Suprapubic skin (tissue), 4 donors: ENCODE measurements at regions not wholly inside any gene's neighbourhood (a gene's known extent, or its start where the extent isn't known, plus 50 kb on each side); places are given as distances from the start of the nearest gene placed in this dataset.

Experiments used
- DNase-seq, 2 donors: peaks; one replicate each; pipeline ENCODE4 v3.0.0-alpha.2; 2019; ENCODE audit warnings: low spot score in 2 of 2
- H3K27ac ChIP-seq: fragments of 200-600 bp; sonication (generic); one replicate; pipeline ENCODE4 v1.5.1; 2019
- H3K27me3 ChIP-seq: fragments of 200-600 bp; sonication (generic); one replicate; pipeline ENCODE4 v1.5.1; 2019
- H3K36me3 ChIP-seq: fragments of 200-600 bp; sonication (generic); one replicate; pipeline ENCODE4 v1.5.1; 2019
- H3K4me1 ChIP-seq: fragments of 200-600 bp; sonication (generic); one replicate; pipeline ENCODE4 v1.5.1; 2019
- H3K4me3 ChIP-seq: fragments of 200-600 bp; sonication (generic); one replicate; pipeline ENCODE4 v1.5.1; 2019; ENCODE audit warnings: mild to moderate bottlenecking
- H3K9me3 ChIP-seq: fragments of 200-600 bp; sonication (generic); one replicate; pipeline ENCODE4 v1.5.1; 2019
- CTCF ChIP-seq, 2 donors: fragments of 200-600 bp in 1 of 2; fragments of 450-650 bp in 1 of 2; sonication (generic) in 1 of 2; IDR thresholded peaks; one replicate each; pipeline ENCODE4 v1.5.1; 2016 to 2019; ENCODE audit warnings: antibody characterized with exemption in 2 of 2, mild to moderate bottlenecking in 1 of 2, moderate library complexity in 1 of 2
- EP300 ChIP-seq: sonication (generic); formaldehyde crosslinking; IDR thresholded peaks from one replicate; pipeline ENCODE4 v1.6.1; 2017; ENCODE audit warnings: antibody characterized with exemption
- POLR2A ChIP-seq, 2 donors: fragments of 450-650 bp; IDR thresholded peaks; one replicate each; pipeline ENCODE4 v1.6.1; 2017; ENCODE audit warnings: antibody characterized with exemption in 2 of 2, mild to moderate bottlenecking in 2 of 2, moderate library complexity in 2 of 2
- POLR2AphosphoS5 ChIP-seq, 3 donors: sonication (generic); formaldehyde crosslinking; IDR thresholded peaks; one replicate each; pipeline ENCODE4 v1.6.1; 2017; ENCODE audit warnings: antibody characterized with exemption in 3 of 3
- WGBS: methylation state at CpG from one replicate; pipeline ENCODE4 v1.1.5; 2018; 5-methylcytosine and 5-hydroxymethylcytosine counted together

GRCh38 chr5:87746891-87747377 lies 334.2 kb upstream of the CCNH start:
- WGBS = 74% methylated on average over 2 of the region's 2 CpGs
- Histone ChIP-seq H3K36me3 (no peaks in the 10 kb centered on the region), H3K9me3 (no peaks in the 10 kb centered on the region), H3K4me3 (no peak overlapping the region), H3K27ac (no peak overlapping the region), H3K27me3 (no peaks in the 10 kb centered on the region), H3K4me1 (no peaks in the 10 kb centered on the region)
- no peak for TF ChIP-seq EP300
- no peak for TF ChIP-seq POLR2A (IDR thresholded peaks at IDR 0.05)
- TF ChIP-seq POLR2AphosphoS5 (IDR thresholded peaks at IDR 0.05) = no peak
- no peak for TF ChIP-seq CTCF (IDR thresholded peaks at IDR 0.05)
- no peak for DNase-seq

GRCh38 chr5:87746341-87746740 lies 333.6 kb upstream of the CCNH start:
- TF ChIP-seq POLR2AphosphoS5 (IDR thresholded peaks at IDR 0.05) = no peak
- no peak for TF ChIP-seq CTCF (IDR thresholded peaks at IDR 0.05)
- TF ChIP-seq POLR2A (IDR thresholded peaks at IDR 0.05) = no peak
- no peak for TF ChIP-seq EP300
- Histone ChIP-seq H3K27ac (no peak overlapping the region), H3K9me3 (no peaks in the 10 kb centered on the region), H3K4me1 (no peaks in the 10 kb centered on the region), H3K27me3 (no peaks in the 10 kb centered on the region), H3K4me3 (no peak overlapping the region), H3K36me3 (no peaks in the 10 kb centered on the region)
- DNase-seq = no peak

- H3K4me1 ChIP-seq = no peaks in the 10 kb centered on the region
- no peak overlapping the region for H3K4me3 ChIP-seq
- H3K27ac ChIP-seq = no peak overlapping the region
- H3K36me3 ChIP-seq = no peaks in the 10 kb centered on the region
- TF ChIP-seq POLR2A (IDR thresholded peaks at IDR 0.05) = no peak
- no peak for TF ChIP-seq EP300
- no peak for TF ChIP-seq POLR2AphosphoS5 (IDR thresholded peaks at IDR 0.05)
- no peak for TF ChIP-seq CTCF (IDR thresholded peaks at IDR 0.05)
- no peak for DNase-seq
- H3K9me3 ChIP-seq = no peaks in the 10 kb centered on the region
- WGBS = 8% methylated on average over 2 of the region's 2 CpGs
- H3K27me3 ChIP-seq = no peaks in the 10 kb centered on the region
These were observed 329.2 kb upstream of the CCNH start for GRCh38 chr5:87741881-87742280.

GRCh38 chr5:87735923-87736322 lies 323.2 kb upstream of the CCNH start:
- Histone ChIP-seq H3K4me1 (no peaks in the 10 kb centered on the region), H3K9me3 (no peaks in the 10 kb centered on the region), H3K36me3 (no peaks in the 10 kb centered on the region), H3K27ac (no peak overlapping the region), H3K27me3 (no peaks in the 10 kb centered on the region), H3K4me3 (no peak overlapping the region)
- TF ChIP-seq POLR2AphosphoS5 (IDR thresholded peaks at IDR 0.05) (no peak), CTCF (IDR thresholded peaks at IDR 0.05) (no peak), EP300 (no peak), POLR2A (IDR thresholded peaks at IDR 0.05) (no peak)
- DNase-seq = no peak
- 73% methylated on average over 1 of the region's 1 CpG for WGBS

- H3K27ac ChIP-seq = no peak overlapping the region
- no peak for DNase-seq
- H3K9me3 ChIP-seq = no peaks in the 10 kb centered on the region
- no peak overlapping the region for H3K4me3 ChIP-seq
- H3K27me3 ChIP-seq = no peaks in the 10 kb centered on the region
- 55% methylated on average over 3 of the region's 3 CpGs for WGBS
- no peak for TF ChIP-seq POLR2AphosphoS5 (IDR thresholded peaks at IDR 0.05)
- no peak for TF ChIP-seq POLR2A (IDR thresholded peaks at IDR 0.05)
- no peak for TF ChIP-seq EP300
- no peak for TF ChIP-seq CTCF (IDR thresholded peaks at IDR 0.05)
- H3K4me1 ChIP-seq = no peaks in the 10 kb centered on the region
- H3K36me3 ChIP-seq = no peaks in the 10 kb centered on the region
These were observed 321.2 kb upstream of the CCNH start for GRCh38 chr5:87733897-87734296.
